SK-N-SH treated with all-trans-retinoic acid at 6 μM for 48 hours (cell line): ENCODE measurements at regions not wholly inside any gene's neighbourhood (a gene's known extent, or its start where the extent isn't known, plus 50 kb on each side); places are given as distances from the start of the nearest gene placed in this dataset.

ENCODE experiments used
- ISL1 ChIP-seq: fragments of 250-450 bp; sonication (Bioruptor Pico); IDR thresholded peaks from 2 replicates; pipeline ENCODE4 v2.1.2; 2022; ENCODE audit warnings: mild to moderate bottlenecking, moderate library complexity
- OSR1 ChIP-seq: fragments of 250-450 bp; sonication (Bioruptor Pico); IDR thresholded peaks from 2 replicates; pipeline ENCODE4 v1.8.0; 2022; ENCODE audit warnings: moderate library complexity, mild to moderate bottlenecking, inconsistent platforms
- PATZ1 ChIP-seq: fragments of 250-450 bp; sonication (Bioruptor Pico); IDR thresholded peaks from 2 replicates; pipeline ENCODE4 v1.8.0; 2020; ENCODE audit warnings: mild to moderate bottlenecking, moderate library complexity, borderline replicate concordance
- POU6F1 ChIP-seq: fragments of 250-450 bp; sonication (Bioruptor Pico); IDR thresholded peaks from 2 replicates; pipeline ENCODE4 v1.8.0; 2021; ENCODE audit warnings: low read depth, mild to moderate bottlenecking, moderate library complexity, borderline replicate concordance
- RARB ChIP-seq: fragments of 250-450 bp; sonication (Bioruptor Pico); IDR thresholded peaks from 2 replicates; pipeline ENCODE4 v1.8.0; 2021; ENCODE audit warnings: mild to moderate bottlenecking, moderate library complexity
- TOX ChIP-seq: fragments of 250-450 bp; sonication (Bioruptor Pico); IDR thresholded peaks from 2 replicates; pipeline ENCODE4 v1.8.0; 2021; ENCODE audit warnings: mild to moderate bottlenecking, moderate library complexity, borderline replicate concordance
- ZNF565 ChIP-seq: fragments of 450-650 bp; formaldehyde crosslinking; conservative IDR thresholded peaks from 2 replicates; pipeline ENCODE4 v1.5.0; 2020; ENCODE audit warnings: low read depth, mild to moderate bottlenecking, moderate library complexity
- ZNF70 ChIP-seq: fragments of 450-650 bp; formaldehyde crosslinking; IDR thresholded peaks from 2 replicates; pipeline ENCODE4 v1.5.0; 2020; ENCODE audit warnings: mild to moderate bottlenecking, moderate library complexity
- ZNF8 ChIP-seq: fragments of 450-650 bp; formaldehyde crosslinking; IDR thresholded peaks from 2 replicates; pipeline ENCODE4 v1.5.0; 2020; ENCODE audit warnings: mild to moderate bottlenecking, moderate library complexity

DNA sequence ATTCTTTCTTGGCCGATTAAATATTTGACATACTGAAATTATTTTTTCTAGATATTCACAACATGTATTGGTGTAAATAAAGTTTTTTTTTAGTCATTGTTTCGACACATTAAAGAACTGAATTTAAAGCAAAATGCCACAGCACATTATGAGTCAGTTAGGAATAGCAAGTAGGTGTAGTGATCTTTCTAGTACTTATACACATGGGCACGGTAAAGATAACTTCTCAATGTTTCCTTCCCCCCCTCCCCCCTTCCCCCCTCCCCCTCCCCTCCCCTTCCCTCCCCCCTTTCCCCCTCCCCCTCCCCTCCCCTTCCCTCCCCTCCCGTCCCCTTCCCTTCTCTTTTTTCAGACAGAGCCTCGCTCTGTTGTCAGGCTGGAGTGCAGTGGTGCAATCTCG is 1269.9 kb downstream of the ADGRL3 start:
- TF ChIP-seq ZNF8 (CRISPR knock-in tag) (no peak), TOX (CRISPR knock-in tag) (no peak), ZNF565 (CRISPR knock-in tag) (no peak), ISL1 (CRISPR knock-in tag) (no peak), PATZ1 (CRISPR knock-in tag) (no peak), ZNF70 (CRISPR knock-in tag) (no peak), RARB (CRISPR knock-in tag) (no peak), POU6F1 (no peak), OSR1 (no peak)
